HUES64 (cell line): ENCODE measurements at regions not wholly inside any gene's neighbourhood (a gene's known extent, or its start where the extent isn't known, plus 50 kb on each side); places are given as distances from the start of the nearest gene placed in this dataset.

Source experiments
- H3K27ac ChIP-seq: 2 replicates; pipeline ENCODE4 v1.7.0; 2013; ENCODE audit warnings: low read depth, low read length, inconsistent platforms
- H3K27me3 ChIP-seq: 2 replicates; pipeline ENCODE4 v1.6.1; 2013; ENCODE audit warnings: mild to moderate bottlenecking, low read length; ENCODE audit not compliant: insufficient read depth
- H3K36me3 ChIP-seq: 2 replicates; pipeline ENCODE4 v1.6.1; 2013; ENCODE audit warnings: mild to moderate bottlenecking, low read length; ENCODE audit not compliant: insufficient read depth
- H3K4me1 ChIP-seq: 2 replicates; pipeline ENCODE4 v1.6.1; 2013; ENCODE audit warnings: mild to moderate bottlenecking, low read length, moderate library complexity; ENCODE audit not compliant: insufficient read depth
- H3K4me3 ChIP-seq: 2 replicates; pipeline ENCODE4 v1.5.1; 2013; ENCODE audit warnings: mild to moderate bottlenecking, low read length, moderate library complexity
- H3K9ac ChIP-seq: 2 replicates; pipeline ENCODE4 v1.6.1; 2013; ENCODE audit warnings: mild to moderate bottlenecking, low read depth, low read length
- H3K9me3 ChIP-seq: 2 replicates; pipeline ENCODE4 v1.6.1; 2013; ENCODE audit warnings: low read depth, low read length; ENCODE audit not compliant: insufficient read depth
- whole genome bisulfite sequencing: fragments of 150-250, 120-280 bp; methylation state at CpG from one replicate; pipeline ENCODE4 v1.1.7; 2013; ENCODE audit warnings: missing lambda C conversion rate; 5-methylcytosine and 5-hydroxymethylcytosine counted together

DNA sequence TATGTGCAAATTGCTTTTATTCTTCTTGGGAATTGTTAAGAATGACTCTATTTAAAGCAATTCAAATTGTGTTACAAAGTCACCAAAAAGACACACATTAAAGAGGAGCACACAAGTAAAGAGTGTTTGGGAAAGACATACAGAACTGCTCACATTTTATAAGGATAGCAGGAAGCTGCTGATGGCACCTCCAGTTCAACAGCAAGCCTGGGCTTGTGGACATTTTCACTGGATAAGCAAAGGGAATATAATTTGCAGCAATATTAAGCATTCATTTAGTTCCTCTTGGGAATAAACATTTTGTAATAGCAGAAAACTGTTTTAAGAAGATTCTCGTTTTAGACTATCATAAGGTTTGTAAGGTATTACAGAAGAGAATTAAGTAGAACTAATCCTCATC lies 1271.9 kb downstream of the ZPLD1 start:
- WGBS, result no CpG with 5 or more reads among the region's 1 CpG
- no peaks in the 10 kb centered on the region for H3K27me3 ChIP-seq

DNA sequence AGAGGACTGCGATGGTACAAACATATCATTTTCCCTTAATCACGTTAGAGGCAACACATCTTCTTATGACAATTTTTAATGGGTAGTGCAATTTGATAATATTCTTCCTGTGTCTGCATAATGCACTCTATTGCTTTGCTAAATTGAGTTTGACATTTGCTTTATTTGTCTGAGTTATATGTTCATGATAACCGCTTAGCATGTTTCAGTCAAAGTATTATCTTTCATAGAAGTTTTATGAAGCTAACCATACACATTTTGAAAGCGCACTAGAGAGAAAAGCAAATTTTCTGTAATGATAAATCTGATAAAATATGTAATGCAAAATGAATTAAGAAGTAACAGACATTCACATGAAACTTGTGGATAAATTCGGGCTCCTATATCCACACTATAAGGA lies 1276.9 kb downstream of the ZPLD1 start:
- H3K4me3 ChIP-seq, result no peak overlapping the region
- no CpG with 5 or more reads among the region's 5 CpGs for WGBS
- no peak overlapping the region for H3K27ac ChIP-seq

More for the DNA sequence above, 1271.9 kb downstream of the ZPLD1 start:
- Histone ChIP-seq H3K9me3 (no peaks in the 10 kb centered on the region), H3K9ac (no peak overlapping the region), H3K36me3 (no peaks in the 10 kb centered on the region), H3K4me1 (no peaks in the 10 kb centered on the region), H3K27ac (no peak overlapping the region), H3K4me3 (no peak overlapping the region)

DNA sequence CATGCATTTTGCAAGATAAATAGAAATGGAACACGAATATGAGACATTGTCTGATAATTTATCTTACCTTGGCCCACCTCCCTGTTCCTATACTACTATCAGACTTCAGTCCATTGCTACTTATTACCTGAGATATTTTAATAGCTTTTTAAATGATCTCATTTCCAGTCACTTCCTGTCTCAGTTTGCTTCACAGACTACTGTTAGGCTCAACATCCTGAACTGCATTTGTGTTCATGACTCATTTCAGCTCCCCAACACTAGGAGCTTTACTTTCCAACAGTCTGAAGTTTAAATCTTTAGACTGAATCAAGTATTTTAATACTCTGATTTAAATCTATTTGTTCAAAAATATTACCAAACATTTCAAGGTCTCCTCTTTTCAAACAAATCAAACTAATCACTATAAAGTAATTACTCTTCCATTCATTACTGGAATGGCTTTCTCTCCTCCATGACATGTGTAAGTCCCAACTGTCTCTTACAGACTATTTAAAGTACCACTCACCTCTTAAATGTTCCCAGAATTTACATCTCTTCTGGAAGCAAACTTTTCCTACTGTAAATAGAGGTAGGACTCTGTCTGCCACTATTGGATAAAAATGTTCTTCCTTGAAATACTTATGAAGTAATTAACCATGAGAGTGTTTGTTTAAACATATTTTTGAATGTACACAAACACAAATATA lies 1277.6 kb downstream of the ZPLD1 start:
- 82% methylated on average over 1 of the region's 1 CpG for WGBS
- Histone ChIP-seq H3K27me3 (no peaks in the 10 kb centered on the region), H3K4me1 (no peaks in the 10 kb centered on the region)

More for the DNA sequence above, 1276.9 kb downstream of the ZPLD1 start:
- no peaks in the 10 kb centered on the region for H3K4me1 ChIP-seq
- H3K9me3 ChIP-seq, result no peaks in the 10 kb centered on the region
- no peak overlapping the region for H3K9ac ChIP-seq
- H3K27me3 ChIP-seq, result no peaks in the 10 kb centered on the region
- no peaks in the 10 kb centered on the region for H3K36me3 ChIP-seq

DNA sequence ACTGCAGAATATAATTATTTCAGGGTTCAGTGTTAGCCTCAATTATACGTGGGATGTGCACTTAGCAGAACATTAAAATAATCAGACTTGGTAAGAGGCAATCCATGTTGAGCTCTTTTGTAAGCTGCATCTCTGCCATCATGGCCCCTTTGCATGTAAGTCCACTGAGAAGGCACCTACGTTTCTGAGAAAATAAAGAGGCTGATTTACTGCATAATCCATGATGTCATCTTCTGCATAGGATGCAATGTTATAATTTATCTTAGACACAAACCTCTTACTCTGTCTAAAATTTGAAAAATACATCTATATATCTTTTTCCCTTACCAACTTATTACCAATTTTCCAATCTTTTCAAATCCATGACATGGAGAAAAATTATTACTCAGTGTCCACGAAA lies 1294.7 kb downstream of the ZPLD1 start:
- Histone ChIP-seq H3K4me1 (no peaks in the 10 kb centered on the region), H3K9ac (no peak overlapping the region), H3K36me3 (no peaks in the 10 kb centered on the region), H3K27me3 (no peaks in the 10 kb centered on the region), H3K27ac (no peak overlapping the region), H3K9me3 (no peaks in the 10 kb centered on the region), H3K4me3 (no peak overlapping the region)
- WGBS, result 95% methylated on average over 3 of the region's 3 CpGs

More for the DNA sequence above, 1277.6 kb downstream of the ZPLD1 start:
- H3K9ac ChIP-seq, result no peak overlapping the region
- H3K4me3 ChIP-seq, result no peak overlapping the region
- H3K9me3 ChIP-seq, result no peaks in the 10 kb centered on the region
- no peaks in the 10 kb centered on the region for H3K36me3 ChIP-seq
- no peak overlapping the region for H3K27ac ChIP-seq

DNA sequence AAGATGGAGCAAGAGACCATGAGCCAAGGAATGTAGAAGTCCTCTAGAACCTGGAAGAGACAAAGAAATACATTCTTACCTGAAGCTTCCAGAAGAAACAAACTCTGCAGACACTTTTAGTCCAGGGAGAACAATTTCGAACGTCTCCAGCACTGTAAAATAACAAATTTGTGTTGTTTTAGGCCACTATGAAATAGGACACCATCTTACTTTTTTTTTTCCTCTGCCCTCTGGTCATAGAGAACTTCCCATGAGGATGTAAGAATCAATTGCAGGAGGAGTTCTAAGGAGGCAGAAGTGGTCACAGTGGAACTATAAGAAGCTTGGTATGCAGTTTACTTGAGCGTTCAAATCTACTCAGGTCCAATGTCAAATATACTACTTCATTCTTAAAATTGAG lies 1295.9 kb downstream of the ZPLD1 start:
- no peaks in the 10 kb centered on the region for H3K27me3 ChIP-seq
- WGBS, result 100% methylated on average over 3 of the region's 3 CpGs
- H3K36me3 ChIP-seq, result no peaks in the 10 kb centered on the region
- H3K27ac ChIP-seq, result no peak overlapping the region
- H3K9me3 ChIP-seq, result no peaks in the 10 kb centered on the region
- no peaks in the 10 kb centered on the region for H3K4me1 ChIP-seq
- no peak overlapping the region for H3K9ac ChIP-seq
- no peak overlapping the region for H3K4me3 ChIP-seq

DNA sequence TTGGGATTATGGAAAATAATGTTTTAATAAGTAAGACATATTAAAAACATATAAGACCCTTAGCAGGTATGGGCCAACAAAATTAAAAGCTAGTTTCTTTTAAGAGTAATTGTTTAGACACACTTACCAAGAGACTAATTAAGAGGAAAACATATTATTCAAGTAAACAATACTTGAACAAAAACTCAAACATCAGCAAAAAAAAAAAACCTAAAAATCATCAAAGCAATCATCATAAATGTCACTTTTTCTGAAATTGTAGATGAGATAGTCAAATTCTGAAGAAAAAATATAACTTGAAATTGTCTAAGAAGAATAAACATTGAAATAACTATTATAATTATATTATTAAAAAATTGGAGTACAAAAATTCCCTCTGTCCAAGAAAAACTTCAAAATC lies 1318.2 kb downstream of the ZPLD1 start:
- Histone ChIP-seq H3K9me3 (no peaks in the 10 kb centered on the region), H3K4me1 (no peaks in the 10 kb centered on the region), H3K27ac (no peak overlapping the region), H3K27me3 (no peaks in the 10 kb centered on the region), H3K4me3 (no peak overlapping the region), H3K9ac (no peak overlapping the region), H3K36me3 (no peaks in the 10 kb centered on the region)

DNA sequence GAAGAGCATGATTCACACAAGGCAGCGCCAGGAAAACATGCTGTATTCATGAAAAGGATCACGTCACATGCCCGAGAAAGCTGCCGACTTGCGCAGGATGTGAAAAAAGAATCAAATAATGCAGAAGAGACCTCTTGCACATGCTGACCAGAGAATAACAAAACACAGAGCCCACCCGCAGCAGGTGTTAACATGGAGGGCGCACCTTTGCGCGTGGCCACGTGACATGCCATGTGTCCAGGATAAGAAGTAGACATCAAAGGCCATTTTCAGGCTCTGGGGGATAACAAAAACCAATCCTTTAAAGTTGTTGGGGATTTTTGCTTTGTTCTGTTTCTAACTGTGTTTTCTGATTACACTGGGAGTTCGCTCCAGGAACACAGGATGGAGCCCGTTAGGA lies 1332.8 kb downstream of the ZPLD1 start:
- Histone ChIP-seq H3K4me1 (no peaks in the 10 kb centered on the region), H3K27me3 (no peaks in the 10 kb centered on the region), H3K27ac (no peak overlapping the region), H3K4me3 (no peak overlapping the region), H3K9me3 (peaks cover 3% of the 10 kb centered on the region; the same call in 1 of the 2 replicates), H3K36me3 (no peaks in the 10 kb centered on the region), H3K9ac (no peak overlapping the region)
- WGBS, result 97% methylated on average over 12 of the region's 12 CpGs

DNA sequence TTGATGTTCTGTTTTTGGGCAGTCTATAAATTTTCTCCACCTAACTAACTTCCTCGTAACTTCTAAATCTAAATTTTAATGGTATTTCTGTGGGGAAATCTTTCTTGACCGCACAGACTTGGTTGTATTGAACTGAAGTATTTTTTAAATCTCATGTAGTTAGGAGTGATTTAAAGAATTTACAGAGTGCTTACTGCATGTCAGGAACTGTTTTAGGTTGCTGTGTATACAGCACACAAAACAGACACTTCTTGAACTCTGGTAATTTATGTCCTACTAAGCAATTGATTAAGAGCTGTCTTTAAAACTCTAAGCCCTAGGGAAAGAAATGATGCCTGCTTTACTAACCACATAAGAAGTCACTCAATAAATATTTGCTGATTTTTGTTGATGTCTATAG lies 1350.2 kb downstream of the ZPLD1 start:
- no peaks in the 10 kb centered on the region for H3K4me1 ChIP-seq
- 96% methylated on average over 1 of the region's 2 CpGs for WGBS
- H3K4me3 ChIP-seq, result no peak overlapping the region
- H3K9ac ChIP-seq, result no peak overlapping the region
- H3K36me3 ChIP-seq, result no peaks in the 10 kb centered on the region
- H3K27me3 ChIP-seq, result no peaks in the 10 kb centered on the region
- H3K9me3 ChIP-seq, result no peaks in the 10 kb centered on the region
- no peak overlapping the region for H3K27ac ChIP-seq

DNA sequence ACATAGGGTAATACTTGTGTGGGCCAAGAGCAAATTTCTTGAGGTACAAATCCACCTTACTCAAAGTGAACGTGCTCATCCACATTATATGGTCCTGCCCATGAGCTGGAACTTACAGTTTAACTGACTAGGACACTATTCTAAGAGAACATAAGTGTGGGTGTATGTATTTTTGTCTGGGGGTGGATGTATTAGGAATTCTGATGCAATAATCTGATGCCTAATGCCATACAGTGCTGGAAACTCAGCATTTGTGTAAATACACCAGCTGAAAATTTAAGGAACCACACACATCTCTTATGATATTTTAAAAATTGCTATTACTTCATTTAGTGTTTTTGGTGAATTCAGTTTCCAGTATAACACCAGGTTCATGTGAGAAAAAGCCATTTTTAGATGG lies 1350.7 kb downstream of the ZPLD1 start:
- Histone ChIP-seq H3K27me3 (no peaks in the 10 kb centered on the region), H3K9ac (no peak overlapping the region), H3K9me3 (no peaks in the 10 kb centered on the region), H3K4me3 (no peak overlapping the region), H3K27ac (no peak overlapping the region), H3K36me3 (no peaks in the 10 kb centered on the region), H3K4me1 (no peaks in the 10 kb centered on the region)
- 90% methylated on average over 1 of the region's 1 CpG for WGBS

DNA sequence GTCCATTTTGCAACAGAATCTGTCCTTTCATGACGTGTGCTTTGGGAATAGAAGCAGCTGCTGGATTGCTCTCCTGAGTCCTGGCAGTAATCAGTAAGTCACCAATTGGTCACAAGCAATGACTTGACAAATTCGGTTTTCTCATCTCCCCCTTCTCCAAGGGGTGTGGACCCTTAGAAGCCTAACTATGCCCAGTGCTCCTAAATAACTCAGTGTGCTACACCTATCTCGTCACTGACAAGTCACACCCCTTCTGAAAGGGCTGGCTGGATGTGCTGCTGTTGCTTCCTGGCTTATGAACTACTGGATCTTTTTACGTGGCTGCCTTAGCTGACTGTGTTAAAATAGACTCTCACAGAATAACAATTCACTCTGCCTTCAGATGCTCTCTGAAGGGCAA lies 1351.5 kb downstream of the ZPLD1 start:
- Histone ChIP-seq H3K4me1 (no peaks in the 10 kb centered on the region), H3K27me3 (no peaks in the 10 kb centered on the region), H3K27ac (no peak overlapping the region), H3K9me3 (no peaks in the 10 kb centered on the region), H3K36me3 (no peaks in the 10 kb centered on the region), H3K4me3 (no peak overlapping the region), H3K9ac (no peak overlapping the region)
- WGBS, result 82% methylated on average over 4 of the region's 4 CpGs

DNA sequence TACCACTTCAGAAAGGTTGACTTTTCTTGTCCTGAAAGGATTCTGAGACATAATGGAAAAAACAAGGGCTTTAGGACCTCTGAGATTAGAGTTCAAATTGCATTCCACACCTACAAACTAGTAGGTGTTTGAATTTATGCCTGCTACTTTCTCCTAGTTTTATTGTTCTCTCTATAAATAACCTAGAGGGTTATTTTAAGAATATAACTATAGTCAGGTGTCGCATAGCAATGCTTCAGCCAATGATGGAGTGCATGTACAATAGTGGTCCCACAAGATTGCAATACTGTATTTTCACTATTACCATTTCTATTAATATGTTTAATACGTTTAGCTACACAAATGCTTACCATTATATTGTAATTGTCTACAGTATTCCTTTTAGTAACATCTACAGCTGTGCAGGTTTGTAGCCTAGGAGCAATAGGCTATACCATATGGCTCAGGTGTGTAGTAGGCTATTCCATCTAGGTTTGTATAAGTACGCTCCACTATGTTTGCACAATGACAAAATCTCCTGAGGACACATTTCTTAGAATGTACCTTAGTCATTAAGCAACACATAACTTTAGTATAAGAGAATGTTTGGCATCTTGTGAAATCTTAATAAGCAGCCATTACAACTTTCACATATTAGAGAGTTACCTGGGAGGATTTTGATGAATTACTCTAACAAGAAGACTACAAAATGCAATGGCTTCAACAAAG lies 1352.5 kb downstream of the ZPLD1 start:
- H3K27ac ChIP-seq, result no peak overlapping the region
- no peak overlapping the region for H3K4me3 ChIP-seq
- H3K36me3 ChIP-seq, result no peaks in the 10 kb centered on the region
- H3K4me1 ChIP-seq, result no peaks in the 10 kb centered on the region
- H3K9me3 ChIP-seq, result no peaks in the 10 kb centered on the region
- WGBS, result 100% methylated on average over 1 of the region's 3 CpGs
- no peak overlapping the region for H3K9ac ChIP-seq
- H3K27me3 ChIP-seq, result no peaks in the 10 kb centered on the region
